ENCODE measurements at regions not wholly inside any gene's neighbourhood (a gene's known extent, or its start where the extent isn't known, plus 50 kb on each side); places are given as distances from the start of the nearest gene placed in this dataset.

DNA sequence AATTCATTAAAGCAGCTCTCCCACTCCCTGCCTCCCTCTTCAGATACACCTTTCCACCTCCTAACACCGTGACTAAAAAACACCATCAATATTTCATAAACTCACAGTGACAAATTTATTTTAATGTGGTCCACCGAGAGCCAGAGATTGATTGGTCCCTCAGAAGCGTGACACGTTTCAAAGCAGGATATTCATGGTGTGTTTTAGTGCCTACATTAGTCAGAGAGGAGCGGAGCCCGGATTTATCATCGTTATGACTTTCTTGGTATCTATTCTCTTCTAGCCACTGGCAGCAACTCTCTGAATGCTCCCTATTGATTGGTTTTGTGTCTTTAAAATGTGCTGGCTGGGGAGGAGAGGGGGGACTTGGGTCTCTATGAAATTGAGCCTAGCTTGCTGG lies 265.3 kb downstream of the DHX35 start:
- no peaks in the 10 kb centered on the region for H3K4me1 ChIP-seq (ENCODE audit: insufficient read depth, low read length)
- no peaks in the 10 kb centered on the region for H3K27me3 ChIP-seq (ENCODE audit: insufficient read depth, low read length)
- no peaks in the 10 kb centered on the region for H3K4me1 Mint-ChIP-seq
- ChIA-PET CTCF (ENCODE audit: partially characterized antibody) (no interaction called here), POLR2A (ENCODE audit: partially characterized antibody) (no interaction called here)
- H3K9me3 ChIP-seq (ENCODE audit: control insufficient read depth in 1 of 2, low read length in 2 of 2): no peaks in the 10 kb centered on the region
- H3K4me3 ChIP-seq (ENCODE audit: low read length in 2 of 2): no peak overlapping the region
- H3K27ac Mint-ChIP-seq: no peak overlapping the region
- H3K36me3 ChIP-seq (ENCODE audit: insufficient read depth, low read length): no peaks in the 10 kb centered on the region
- no peak overlapping the region for H3K27ac ChIP-seq (ENCODE audit: low read depth, low read length)
- no peaks in the 10 kb centered on the region for H3K9me3 Mint-ChIP-seq
- intact Hi-C loops (cut with micrococcal nuclease): no loop called here
- H3K27me3 Mint-ChIP-seq: peaks cover 4 to 5% of the 10 kb centered on the region in 2 donors
- DNase-seq: no peak
- no peak overlapping the region for H3K4me3 Mint-ChIP-seq
- no peaks in the 10 kb centered on the region for H3K36me3 Mint-ChIP-seq

DNA sequence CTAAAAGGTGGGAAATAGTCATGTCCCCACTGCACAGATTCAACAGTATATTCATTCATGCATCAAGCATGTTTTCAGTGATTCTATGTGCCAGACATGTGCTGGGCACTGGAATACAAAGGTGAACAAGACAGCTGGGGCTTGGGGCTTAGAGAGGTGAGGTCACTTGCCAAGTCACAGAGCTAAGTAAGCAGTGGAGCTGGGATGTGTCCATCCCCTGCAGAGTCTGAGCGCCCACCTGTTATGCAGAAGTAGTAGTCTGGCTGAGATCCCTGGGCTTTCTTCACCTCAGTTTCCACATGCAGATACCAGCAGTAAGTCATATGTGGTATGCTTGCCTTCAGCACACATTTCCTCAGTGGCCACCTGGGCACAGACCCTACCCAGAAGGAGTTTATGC lies 263.8 kb downstream of the DHX35 start:
- ChIA-PET POLR2A (ENCODE audit: partially characterized antibody) (no interaction called here), CTCF (ENCODE audit: partially characterized antibody) (no interaction called here)
- DNase-seq: no peak
- Mint-ChIP-seq H3K9me3 (no peaks in the 10 kb centered on the region), H3K27me3 (peaks cover 2% of the 10 kb centered on the region in 2 donors), H3K27ac (no peak overlapping the region), H3K4me3 (no peak overlapping the region), H3K36me3 (no peaks in the 10 kb centered on the region), H3K4me1 (no peaks in the 10 kb centered on the region)
- H3K4me1 ChIP-seq (ENCODE audit: insufficient read depth, low read length): no peaks in the 10 kb centered on the region
- no peak overlapping the region for H3K27ac ChIP-seq (ENCODE audit: low read depth, low read length)
- no peaks in the 10 kb centered on the region for H3K9me3 ChIP-seq (ENCODE audit: control insufficient read depth in 1 of 2, low read length in 2 of 2)
- intact Hi-C loops (cut with micrococcal nuclease): no loop called here
- H3K36me3 ChIP-seq (ENCODE audit: insufficient read depth, low read length): no peaks in the 10 kb centered on the region
- no peak overlapping the region for H3K4me3 ChIP-seq (ENCODE audit: low read length in 2 of 2)
- H3K27me3 ChIP-seq (ENCODE audit: insufficient read depth, low read length): no peaks in the 10 kb centered on the region

DNA sequence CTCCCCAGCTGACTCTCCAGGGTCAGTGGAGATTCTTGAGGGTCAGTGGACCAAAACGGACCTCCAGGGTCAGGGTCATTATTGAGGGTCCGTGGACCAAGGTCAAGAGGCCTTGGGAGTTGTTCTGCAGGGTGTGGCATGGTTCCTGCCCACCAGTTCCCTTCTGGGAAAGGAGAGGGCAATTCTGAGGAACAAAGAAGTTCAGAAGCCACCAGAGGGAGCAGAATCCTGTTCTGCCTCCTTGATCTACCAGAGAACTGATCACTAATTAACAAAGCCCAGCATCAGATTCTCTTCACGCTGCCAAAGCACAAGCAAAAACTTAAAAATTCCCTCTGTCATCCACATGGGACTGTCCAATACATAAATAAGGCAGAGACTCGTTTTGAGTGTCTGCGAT lies 263.4 kb downstream of the DHX35 start:
- Mint-ChIP-seq H3K4me3 (no peak overlapping the region), H3K4me1 (no peaks in the 10 kb centered on the region), H3K36me3 (no peaks in the 10 kb centered on the region), H3K27me3 (peaks cover 3% of the 10 kb centered on the region in 2 donors), H3K9me3 (no peaks in the 10 kb centered on the region), H3K27ac (no peak overlapping the region)
- Histone ChIP-seq H3K27me3 (ENCODE audit: insufficient read depth, low read length) (no peaks in the 10 kb centered on the region), H3K4me1 (ENCODE audit: insufficient read depth, low read length) (no peaks in the 10 kb centered on the region), H3K36me3 (ENCODE audit: insufficient read depth, low read length) (no peaks in the 10 kb centered on the region), H3K27ac (ENCODE audit: low read depth, low read length) (no peak overlapping the region), H3K4me3 (ENCODE audit: low read length in 2 of 2) (no peak overlapping the region), H3K9me3 (ENCODE audit: control insufficient read depth in 1 of 2, low read length in 2 of 2) (no peaks in the 10 kb centered on the region)
- intact Hi-C loops (cut with micrococcal nuclease): no loop called here
- CTCF ChIA-PET (ENCODE audit: partially characterized antibody): interaction anchor here (1.3 kb wide), 1 partner anchor 13 kb away, joined by 3 read pairs; no protein-coding TSS in a partner anchor
- DNase-seq: no peak
- POLR2A ChIA-PET (ENCODE audit: partially characterized antibody): no interaction called here

DNA sequence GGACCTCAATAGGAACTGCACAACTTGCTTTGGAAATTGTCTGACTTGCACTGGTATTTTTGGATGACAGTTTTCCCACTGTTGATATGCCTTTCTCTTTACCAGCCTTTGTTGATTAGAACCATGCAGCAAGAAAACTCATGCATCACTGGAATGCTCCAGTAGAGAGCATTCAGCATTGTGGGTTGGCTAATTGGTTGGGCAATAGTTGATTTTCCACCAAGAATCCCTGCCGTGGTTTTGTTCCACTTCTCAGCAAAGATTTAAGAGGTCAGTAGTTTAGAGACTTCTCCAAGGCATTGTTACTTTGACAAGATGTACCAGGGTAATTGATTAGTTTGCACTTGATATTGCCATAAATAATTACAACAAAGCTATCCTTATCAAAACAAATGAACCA lies 260.0 kb downstream of the DHX35 start:
- Mint-ChIP-seq H3K27ac (no peak overlapping the region), H3K4me1 (no peaks in the 10 kb centered on the region), H3K27me3 (peaks cover 5 to 6% of the 10 kb centered on the region in 2 donors), H3K36me3 (no peaks in the 10 kb centered on the region), H3K9me3 (no peaks in the 10 kb centered on the region), H3K4me3 (no peak overlapping the region)
- CTCF ChIA-PET (ENCODE audit: partially characterized antibody): no interaction called here
- H3K27ac ChIP-seq (ENCODE audit: low read depth, low read length): no peak overlapping the region
- H3K27me3 ChIP-seq (ENCODE audit: insufficient read depth, low read length): no peaks in the 10 kb centered on the region
- H3K36me3 ChIP-seq (ENCODE audit: insufficient read depth, low read length): no peaks in the 10 kb centered on the region
- H3K9me3 ChIP-seq (ENCODE audit: control insufficient read depth in 1 of 2, low read length in 2 of 2): no peaks in the 10 kb centered on the region
- no peak for DNase-seq
- no peaks in the 10 kb centered on the region for H3K4me1 ChIP-seq (ENCODE audit: insufficient read depth, low read length)
- intact Hi-C loops (cut with micrococcal nuclease): no loop called here
- H3K4me3 ChIP-seq (ENCODE audit: low read length in 2 of 2): no peak overlapping the region
- POLR2A ChIA-PET (ENCODE audit: partially characterized antibody): interaction anchor here (0.7 kb wide), 1 partner anchor 15 kb away, joined by 3 read pairs; no protein-coding TSS in a partner anchor

DNA sequence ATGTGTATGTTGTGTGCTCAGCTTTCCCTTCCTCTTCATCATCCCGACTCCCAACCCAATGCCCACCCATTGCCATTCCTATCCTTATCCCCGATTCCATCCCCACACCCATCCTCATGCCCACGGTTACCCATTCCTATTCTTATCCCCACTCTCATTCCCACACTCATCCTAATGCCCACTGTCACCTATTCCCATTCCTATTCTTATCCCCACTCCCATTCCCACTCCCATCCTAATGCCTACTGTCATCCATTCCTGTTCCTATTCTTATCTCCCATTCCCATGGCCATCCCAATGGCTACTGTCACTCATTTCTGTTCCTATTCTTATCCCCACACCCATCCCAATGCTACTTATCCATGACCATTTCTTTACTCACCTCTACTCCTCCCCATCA lies 254.1 kb downstream of the DHX35 start:
- Mint-ChIP-seq H3K4me1 (no peaks in the 10 kb centered on the region), H3K27ac (no peak overlapping the region), H3K9me3 (no peaks in the 10 kb centered on the region), H3K36me3 (no peaks in the 10 kb centered on the region), H3K27me3 (peaks cover 17 to 22% of the 10 kb centered on the region in 2 donors), H3K4me3 (no peak overlapping the region)
- intact Hi-C loops (cut with micrococcal nuclease): no loop called here
- ChIA-PET POLR2A (ENCODE audit: partially characterized antibody) (interaction anchor here (0.6 kb wide), 1 partner anchor 187 kb away, joined by 3 read pairs; no protein-coding TSS in a partner anchor), CTCF (ENCODE audit: partially characterized antibody) (no interaction called here)
- H3K9me3 ChIP-seq (ENCODE audit: control insufficient read depth in 1 of 2, low read length in 2 of 2): no peaks in the 10 kb centered on the region
- H3K4me3 ChIP-seq (ENCODE audit: low read length in 2 of 2): no peak overlapping the region
- no peak overlapping the region for H3K27ac ChIP-seq (ENCODE audit: low read depth, low read length)
- DNase-seq: no peak
- H3K27me3 ChIP-seq (ENCODE audit: insufficient read depth, low read length): no peaks in the 10 kb centered on the region
- H3K4me1 ChIP-seq (ENCODE audit: insufficient read depth, low read length): no peaks in the 10 kb centered on the region
- no peaks in the 10 kb centered on the region for H3K36me3 ChIP-seq (ENCODE audit: insufficient read depth, low read length)

DNA sequence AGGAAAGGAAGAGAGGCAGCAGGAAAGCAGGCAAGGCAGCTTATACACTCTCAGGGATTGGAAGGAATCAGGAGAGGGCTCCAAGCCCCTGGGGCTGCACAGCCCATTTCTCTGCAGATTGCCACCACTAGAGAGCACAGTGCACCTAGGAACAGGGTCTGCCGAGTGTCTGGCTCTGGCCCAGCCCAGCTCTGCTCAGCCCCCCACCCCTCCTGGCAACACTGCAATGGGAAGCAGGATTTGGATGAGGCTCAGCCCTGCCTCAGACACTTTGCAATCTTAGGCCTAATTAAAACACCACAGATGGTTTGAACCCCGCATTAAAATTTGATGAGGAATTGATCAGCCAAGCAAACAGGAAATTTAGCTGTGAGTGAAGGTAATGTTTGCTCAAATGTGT lies 252.7 kb downstream of the DHX35 start:
- Mint-ChIP-seq H3K9me3 (no peaks in the 10 kb centered on the region), H3K4me1 (no peaks in the 10 kb centered on the region), H3K4me3 (no peak overlapping the region), H3K27me3 (peaks cover 18 to 25% of the 10 kb centered on the region in 2 donors), H3K36me3 (no peaks in the 10 kb centered on the region), H3K27ac (no peak overlapping the region)
- intact Hi-C loops (cut with micrococcal nuclease): no loop called here
- Histone ChIP-seq H3K9me3 (ENCODE audit: control insufficient read depth in 1 of 2, low read length in 2 of 2) (no peaks in the 10 kb centered on the region), H3K36me3 (ENCODE audit: insufficient read depth, low read length) (no peaks in the 10 kb centered on the region), H3K4me1 (ENCODE audit: insufficient read depth, low read length) (no peaks in the 10 kb centered on the region), H3K4me3 (ENCODE audit: low read length in 2 of 2) (no peak overlapping the region), H3K27ac (ENCODE audit: low read depth, low read length) (no peak overlapping the region), H3K27me3 (ENCODE audit: insufficient read depth, low read length) (no peaks in the 10 kb centered on the region)
- no peak for DNase-seq
- CTCF ChIA-PET (ENCODE audit: partially characterized antibody): no interaction called here
- POLR2A ChIA-PET (ENCODE audit: partially characterized antibody): no interaction called here

DNA sequence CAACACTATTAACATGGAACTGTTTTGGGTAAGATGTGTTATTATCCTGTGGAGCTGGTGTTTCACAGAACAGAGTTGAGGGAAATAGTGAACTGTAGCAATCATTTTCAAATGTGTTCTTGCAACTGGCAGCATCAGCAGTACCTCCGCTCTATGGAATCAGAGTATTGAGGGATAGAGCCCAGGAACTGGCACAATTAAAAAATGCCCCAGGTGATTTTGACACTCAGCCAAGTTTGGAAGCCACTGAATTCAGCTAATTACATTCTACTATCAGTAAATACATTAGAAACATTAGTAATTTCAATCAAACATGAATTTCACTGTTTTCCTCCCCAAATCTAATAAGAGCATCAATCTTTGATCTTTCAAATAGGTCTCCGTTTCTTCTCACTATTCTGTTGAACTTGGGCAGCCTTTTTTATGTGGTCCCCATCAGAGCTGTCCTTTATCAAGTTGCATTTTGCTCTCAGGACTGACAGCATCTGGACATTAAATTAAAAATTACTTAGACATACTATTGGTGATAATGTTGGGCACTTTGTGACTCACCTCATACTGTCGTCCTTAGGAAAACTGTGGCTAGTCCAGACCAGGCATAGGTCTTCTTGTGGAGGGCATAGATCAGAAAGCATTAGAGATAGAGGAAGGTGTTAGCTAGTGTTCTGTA lies 251.5 kb downstream of the DHX35 start:
- Mint-ChIP-seq H3K4me3 (no peak overlapping the region), H3K36me3 (no peaks in the 10 kb centered on the region), H3K27me3 (peaks cover 20 to 28% of the 10 kb centered on the region in 2 donors), H3K9me3 (no peaks in the 10 kb centered on the region), H3K4me1 (no peaks in the 10 kb centered on the region), H3K27ac (no peak overlapping the region)
- intact Hi-C loops (cut with micrococcal nuclease): no loop called here
- no peaks in the 10 kb centered on the region for H3K36me3 ChIP-seq (ENCODE audit: insufficient read depth, low read length)
- H3K27me3 ChIP-seq (ENCODE audit: insufficient read depth, low read length): no peaks in the 10 kb centered on the region
- ChIA-PET CTCF (ENCODE audit: partially characterized antibody) (interaction anchor here (1.2 kb wide), 1 partner anchor 8 kb away, joined by 3 read pairs; no protein-coding TSS in a partner anchor), POLR2A (ENCODE audit: partially characterized antibody) (no interaction called here)
- H3K9me3 ChIP-seq (ENCODE audit: control insufficient read depth in 1 of 2, low read length in 2 of 2): no peaks in the 10 kb centered on the region
- H3K4me1 ChIP-seq (ENCODE audit: insufficient read depth, low read length): no peaks in the 10 kb centered on the region
- DNase-seq: no peak
- no peak overlapping the region for H3K4me3 ChIP-seq (ENCODE audit: low read length in 2 of 2)
- H3K27ac ChIP-seq (ENCODE audit: low read depth, low read length): no peak overlapping the region
